Thoracic aorta (tissue), 2 donors: ENCODE measurements at regions not wholly inside any gene's neighbourhood (a gene's known extent, or its start where the extent isn't known, plus 50 kb on each side); places are given as distances from the start of the nearest gene placed in this dataset.
"Not testable (repeated sequence)": the region's sequence is repeated elsewhere in the genome, so short reads cannot be mapped to it uniquely, and the experiment has no call there.

ENCODE experiments used
- ATAC-seq: fragments of 150-250 bp; one replicate; pipeline ENCODE4 v1.8.0; 2017; ENCODE audit warnings: low read depth; ENCODE audit not compliant: insufficient number of reproducible peaks, low FRiP score
- DNase-seq: peaks from one replicate; pipeline ENCODE4 v3.0.0-alpha.2; 2020; ENCODE audit warnings: low spot score
- H3K27ac ChIP-seq, 2 donors: fragments of 200-600 bp; sonication (generic); 1 replicate in 1 of 2; 2 replicates in 1 of 2; pipeline ENCODE4 v1.5.1; 2016; ENCODE audit warnings: mild to moderate bottlenecking in 2 of 2, moderate library complexity in 2 of 2
- H3K27me3 ChIP-seq: fragments of 200-600 bp; sonication (generic); replicated peaks from 2 replicates; pipeline ENCODE4 v1.6.0; 2016; ENCODE audit warnings: mild to moderate bottlenecking; ENCODE audit not compliant: insufficient read depth
- H3K36me3 ChIP-seq: fragments of 200-600 bp; sonication (generic); one replicate; pipeline ENCODE4 v1.5.1; 2016
- H3K4me1 ChIP-seq, 2 donors: fragments of 200-600 bp; sonication (generic); 1 replicate in 1 of 2; 2 replicates in 1 of 2; pipeline versions ENCODE4 v1.5.1 to v1.6.0; 2016; ENCODE audit warnings: low read depth in 2 of 2, mild to moderate bottlenecking in 1 of 2; ENCODE audit not compliant: control insufficient read depth in 1 of 2
- H3K4me3 ChIP-seq: fragments of 200-600 bp; sonication (generic); 2 replicates; pipeline ENCODE4 v1.5.1; 2016; ENCODE audit warnings: mild to moderate bottlenecking
- H3K9me3 ChIP-seq: fragments of 200-600 bp; sonication (generic); 2 replicates; pipeline ENCODE4 v1.5.1; 2016
- CTCF ChIP-seq: fragments of 200-600 bp; sonication (generic); IDR thresholded peaks from one replicate; pipeline ENCODE4 v1.5.1; 2019; ENCODE audit warnings: antibody characterized with exemption

GRCh38 chr3:26480377-26480776 is 142.2 kb upstream of the LRRC3B start:
- H3K27ac ChIP-seq, result no peak overlapping the region
- H3K36me3 ChIP-seq, result no peaks in the 10 kb centered on the region
- H3K4me3 ChIP-seq, result no peak overlapping the region
- no peaks in the 10 kb centered on the region for H3K9me3 ChIP-seq
- H3K4me1 ChIP-seq, result no peaks in the 10 kb centered on the region
- no peak for ATAC-seq
- H3K27me3 ChIP-seq, result no peaks in the 10 kb centered on the region
- no peak for DNase-seq
- no peak for TF ChIP-seq CTCF

- no peak for ATAC-seq
- no peak for DNase-seq
Observed at GRCh38 chr3:26484140-26484539, 138.4 kb upstream of the LRRC3B start.

DNA sequence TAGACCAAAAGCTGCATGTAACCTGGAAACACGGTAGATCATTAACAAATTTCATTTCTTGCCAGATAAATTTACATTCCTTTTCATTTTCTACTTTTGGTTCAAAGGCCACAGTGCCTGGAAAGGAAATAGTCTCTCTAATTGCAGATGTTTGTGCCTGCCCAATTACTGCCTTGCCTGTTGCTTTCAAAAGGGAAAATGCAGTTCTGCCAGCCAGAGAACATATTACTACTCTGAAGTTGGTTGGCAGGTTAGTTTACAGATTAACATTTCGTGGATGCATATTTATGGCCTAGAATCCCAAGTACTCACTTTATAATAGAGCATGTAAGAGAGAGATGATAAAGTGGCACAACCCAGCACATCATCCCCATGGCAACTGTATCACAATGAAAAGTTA is 124.3 kb upstream of the LRRC3B start:
- Histone ChIP-seq H3K9me3 (no peaks in the 10 kb centered on the region), H3K36me3 (no peaks in the 10 kb centered on the region), H3K4me1 (no peaks in the 10 kb centered on the region), H3K27ac (no peak overlapping the region), H3K4me3 (no peak overlapping the region), H3K27me3 (no peaks in the 10 kb centered on the region)
- no peak for TF ChIP-seq CTCF
- ATAC-seq, result no peak
- no peak for DNase-seq

More at GRCh38 chr3:26484140-26484539, 138.4 kb upstream of the LRRC3B start:
- Histone ChIP-seq H3K36me3 (no peaks in the 10 kb centered on the region), H3K4me3 (no peak overlapping the region), H3K4me1 (no peaks in the 10 kb centered on the region), H3K27me3 (no peaks in the 10 kb centered on the region), H3K27ac (no peak overlapping the region), H3K9me3 (no peaks in the 10 kb centered on the region)
- TF ChIP-seq CTCF, result no peak

GRCh38 chr3:26505399-26505798 is 117.2 kb upstream of the LRRC3B start:
- H3K27me3 ChIP-seq, result no peaks in the 10 kb centered on the region
- TF ChIP-seq CTCF, result no peak
- ATAC-seq, result no peak
- no peaks in the 10 kb centered on the region for H3K9me3 ChIP-seq
- DNase-seq, result no peak
- H3K27ac ChIP-seq, result no peak overlapping the region
- no peaks in the 10 kb centered on the region for H3K36me3 ChIP-seq
- H3K4me3 ChIP-seq, result no peak overlapping the region
- H3K4me1 ChIP-seq, result no peaks in the 10 kb centered on the region

- H3K4me1 ChIP-seq, H3K27me3 ChIP-seq, H3K27ac ChIP-seq, H3K4me3 ChIP-seq, H3K36me3 ChIP-seq, H3K9me3 ChIP-seq, ATAC-seq, DNase-seq: not testable (repeated sequence)
Observed at GRCh38 chr3:26514445-26515029, 108.0 kb upstream of the LRRC3B start.

DNA sequence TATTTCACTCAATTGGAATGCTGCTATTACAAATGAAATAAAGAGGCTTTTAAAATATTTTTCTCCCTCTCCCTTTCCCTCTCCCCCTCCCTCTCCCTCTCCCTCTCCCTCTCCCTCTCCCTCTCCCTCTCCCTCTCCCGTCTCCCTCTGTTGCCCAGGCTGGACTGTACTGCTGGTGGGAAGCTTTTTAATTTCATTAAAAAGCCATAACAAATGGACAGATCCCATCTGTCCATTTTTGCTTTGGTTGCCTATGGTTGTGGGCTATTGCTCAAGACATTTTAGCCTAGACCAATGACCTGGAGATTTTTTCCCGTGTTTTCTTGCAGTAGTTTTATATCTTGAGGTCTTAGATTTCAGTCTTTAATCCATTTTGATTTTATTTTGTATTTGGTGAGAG is 107.2 kb upstream of the LRRC3B start:
- DNase-seq (no peak), ATAC-seq (no peak)
- Histone ChIP-seq H3K4me3 (no peak overlapping the region), H3K9me3 (no peaks in the 10 kb centered on the region), H3K4me1 (no peaks in the 10 kb centered on the region), H3K27ac (no peak overlapping the region), H3K36me3 (no peaks in the 10 kb centered on the region), H3K27me3 (no peaks in the 10 kb centered on the region)
- no peak for TF ChIP-seq CTCF
